HUDEP-2 (cell line): ENCODE measurements at regions not wholly inside any gene's neighbourhood (a gene's known extent, or its start where the extent isn't known, plus 50 kb on each side); places are given as distances from the start of the nearest gene placed in this dataset.

Source experiments
- DNase-seq, 76 experiments: peaks; one replicate each; lab custom pipeline; 2025; ENCODE audit not compliant: unreplicated experiment in 76 of 76; lab: John Stamatoyannopoulos, UW

GRCh38 chr2:235165136-235165535 is 213.3 kb downstream of the SH3BP4 start:
- DNase-seq = no peak

- no peak for DNase-seq
Observed at GRCh38 chr2:235165631-235166030, 213.8 kb downstream of the SH3BP4 start.

GRCh38 chr2:235168174-235168979 is 216.6 kb downstream of the SH3BP4 start:
- DNase-seq = no peak

GRCh38 chr2:235170016-235170415 is 218.2 kb downstream of the SH3BP4 start:
- no peak for DNase-seq

- no peak for DNase-seq
Observed at GRCh38 chr2:235170536-235171521, 219.0 kb downstream of the SH3BP4 start.

- DNase-seq = no peak
Observed at GRCh38 chr2:235171550-235172031, 219.8 kb downstream of the SH3BP4 start.

GRCh38 chr2:235180642-235181041 is 228.8 kb downstream of the SH3BP4 start:
- DNase-seq = no peak

- no peak for DNase-seq
Observed at GRCh38 chr2:235183786-235184185, 232.0 kb downstream of the SH3BP4 start.

- no peak for DNase-seq
Observed at GRCh38 chr2:235187806-235188205, 236.0 kb downstream of the SH3BP4 start.

- no peak for DNase-seq
Observed at GRCh38 chr2:235191486-235191885, 239.7 kb downstream of the SH3BP4 start.

GRCh38 chr2:235191978-235192377 is 240.2 kb downstream of the SH3BP4 start:
- DNase-seq = no peak

GRCh38 chr2:235194351-235194750 is 242.5 kb downstream of the SH3BP4 start:
- DNase-seq = no peak

- no peak for DNase-seq
Observed at GRCh38 chr2:235194836-235195235, 243.0 kb downstream of the SH3BP4 start.

- DNase-seq = no peak
Observed at GRCh38 chr2:235195921-235196320, 244.1 kb downstream of the SH3BP4 start.

GRCh38 chr2:235199128-235199527 is 247.3 kb downstream of the SH3BP4 start:
- no peak for DNase-seq

GRCh38 chr2:235200216-235200615 is 248.4 kb downstream of the SH3BP4 start:
- no peak for DNase-seq

GRCh38 chr2:235201756-235202155 is 249.9 kb downstream of the SH3BP4 start:
- no peak for DNase-seq

GRCh38 chr2:235204948-235205347 is 253.1 kb downstream of the SH3BP4 start:
- DNase-seq = no peak

GRCh38 chr2:235206399-235206798 is 254.6 kb downstream of the SH3BP4 start:
- no peak for DNase-seq

- DNase-seq = no peak
Observed at GRCh38 chr2:235206980-235207579, 255.3 kb downstream of the SH3BP4 start.

- no peak for DNase-seq
Observed at GRCh38 chr2:235211056-235211455, 259.2 kb downstream of the SH3BP4 start.
